ENCODE measurements at regions not wholly inside any gene's neighbourhood (a gene's known extent, or its start where the extent isn't known, plus 50 kb on each side); places are given as distances from the start of the nearest gene placed in this dataset.
"Not testable (repeated sequence)": the region's sequence is repeated elsewhere in the genome, so short reads cannot be mapped to it uniquely, and the experiment has no call there.

- not testable (repeated sequence) for H3F3A ChIP-seq (ENCODE audit: control insufficient read depth, insufficient read depth); H3K27ac ChIP-seq (ENCODE audit: low read depth, low read length); H3K27me3 ChIP-seq (ENCODE audit: control insufficient read depth, low read length); H3K4me1 ChIP-seq (ENCODE audit: control insufficient read depth, low read length); H3K79me2 ChIP-seq (ENCODE audit: control insufficient read depth, low read length); H3K36me3 ChIP-seq (ENCODE audit: control insufficient read depth, low read length); H4K20me1 ChIP-seq (ENCODE audit: control insufficient read depth, insufficient read depth, low read depth, low read length); H3K9me2 ChIP-seq (replicated peaks; ENCODE audit: control insufficient read depth, low read length); H3K4me2 ChIP-seq (ENCODE audit: low read length); H3K4me3 ChIP-seq (ENCODE audit: low read length); H3K9me3 ChIP-seq (ENCODE audit: control insufficient read depth, insufficient read depth, low read length)
- TF ChIP-seq CTCF (IDR thresholded peaks at IDR 0.05; ENCODE audit: low read depth, low read length, poor library complexity, severe bottlenecking) = peak; percentile 28
These were observed 153.5 kb upstream of the CHL1 start for GRCh38 chr3:42871-43744.

- Histone ChIP-seq H3K27me3 (ENCODE audit: control insufficient read depth, low read length) (no peaks in the 10 kb centered on the region), H3K4me3 (ENCODE audit: low read length) (no peak overlapping the region), H4K20me1 (ENCODE audit: control insufficient read depth, insufficient read depth, low read depth, low read length) (no peaks in the 10 kb centered on the region), H3K9me2 (replicated peaks; ENCODE audit: control insufficient read depth, low read length) (no peaks in the 10 kb centered on the region), H3K27ac (ENCODE audit: low read depth, low read length) (no peak overlapping the region), H3F3A (ENCODE audit: control insufficient read depth, insufficient read depth) (no peaks in the 10 kb centered on the region), H3K9me3 (ENCODE audit: control insufficient read depth, insufficient read depth, low read length) (no peaks in the 10 kb centered on the region), H3K79me2 (ENCODE audit: control insufficient read depth, low read length) (no peaks in the 10 kb centered on the region), H3K4me2 (ENCODE audit: low read length) (no peak overlapping the region), H3K4me1 (ENCODE audit: control insufficient read depth, low read length) (no peaks in the 10 kb centered on the region), H3K36me3 (ENCODE audit: control insufficient read depth, low read length) (no peaks in the 10 kb centered on the region)
- TF ChIP-seq EZH2phosphoT487 (IDR thresholded peaks at IDR 0.05; ENCODE audit: borderline replicate concordance, low read length) (no peak), CTCF (IDR thresholded peaks at IDR 0.05; ENCODE audit: low read depth, low read length, poor library complexity, severe bottlenecking) (no peak)
These were observed 152.4 kb upstream of the CHL1 start for GRCh38 chr3:44028-44676.

GRCh38 chr3:44941-45340 is 151.6 kb upstream of the CHL1 start:
- not testable (repeated sequence) for H3K9me2 ChIP-seq (replicated peaks; ENCODE audit: control insufficient read depth, low read length); H3K27me3 ChIP-seq (ENCODE audit: control insufficient read depth, low read length); H3K4me1 ChIP-seq (ENCODE audit: control insufficient read depth, low read length); H3K27ac ChIP-seq (ENCODE audit: low read depth, low read length); H3K36me3 ChIP-seq (ENCODE audit: control insufficient read depth, low read length); H3K4me2 ChIP-seq (ENCODE audit: low read length); H3K79me2 ChIP-seq (ENCODE audit: control insufficient read depth, low read length); H3K9me3 ChIP-seq (ENCODE audit: control insufficient read depth, insufficient read depth, low read length); H3K4me3 ChIP-seq (ENCODE audit: low read length); H3F3A ChIP-seq (ENCODE audit: control insufficient read depth, insufficient read depth); H4K20me1 ChIP-seq (ENCODE audit: control insufficient read depth, insufficient read depth, low read depth, low read length)

- no peak overlapping the region for H3K27ac ChIP-seq (ENCODE audit: low read depth, low read length)
- no peaks in the 10 kb centered on the region for H3K9me3 ChIP-seq (ENCODE audit: control insufficient read depth, insufficient read depth, low read length)
- no peaks in the 10 kb centered on the region for H3K27me3 ChIP-seq (ENCODE audit: control insufficient read depth, low read length)
- no peak for TF ChIP-seq EZH2phosphoT487 (IDR thresholded peaks at IDR 0.05; ENCODE audit: borderline replicate concordance, low read length)
- TF ChIP-seq CTCF (IDR thresholded peaks at IDR 0.05; ENCODE audit: low read depth, low read length, poor library complexity, severe bottlenecking) = no peak
- H3K36me3 ChIP-seq (ENCODE audit: control insufficient read depth, low read length) = no peaks in the 10 kb centered on the region
- no peaks in the 10 kb centered on the region for H4K20me1 ChIP-seq (ENCODE audit: control insufficient read depth, insufficient read depth, low read depth, low read length)
- H3K9me2 ChIP-seq (replicated peaks; ENCODE audit: control insufficient read depth, low read length) = no peaks in the 10 kb centered on the region
- no peak overlapping the region for H3K4me3 ChIP-seq (ENCODE audit: low read length)
- H3K4me1 ChIP-seq (ENCODE audit: control insufficient read depth, low read length) = no peaks in the 10 kb centered on the region
- H3K4me2 ChIP-seq (ENCODE audit: low read length) = no peak overlapping the region
- H3K79me2 ChIP-seq (ENCODE audit: control insufficient read depth, low read length) = no peaks in the 10 kb centered on the region
- no peaks in the 10 kb centered on the region for H3F3A ChIP-seq (ENCODE audit: control insufficient read depth, insufficient read depth)
These were observed 150.0 kb upstream of the CHL1 start for GRCh38 chr3:46576-46975.

GRCh38 chr3:53441-53840 is 143.1 kb upstream of the CHL1 start:
- H3K4me2 ChIP-seq (ENCODE audit: low read length); H3K79me2 ChIP-seq (ENCODE audit: control insufficient read depth, low read length); H3K9me2 ChIP-seq (replicated peaks; ENCODE audit: control insufficient read depth, low read length); H3K4me1 ChIP-seq (ENCODE audit: control insufficient read depth, low read length); H3K27ac ChIP-seq (ENCODE audit: low read depth, low read length); H3K4me3 ChIP-seq (ENCODE audit: low read length); H3K36me3 ChIP-seq (ENCODE audit: control insufficient read depth, low read length); H4K20me1 ChIP-seq (ENCODE audit: control insufficient read depth, insufficient read depth, low read depth, low read length); H3K27me3 ChIP-seq (ENCODE audit: control insufficient read depth, low read length); H3K9me3 ChIP-seq (ENCODE audit: control insufficient read depth, insufficient read depth, low read length); H3F3A ChIP-seq (ENCODE audit: control insufficient read depth, insufficient read depth): not testable (repeated sequence)
